Mammary epithelial cell (primary cell): ENCODE measurements at regions not wholly inside any gene's neighbourhood (a gene's known extent, or its start where the extent isn't known, plus 50 kb on each side); places are given as distances from the start of the nearest gene placed in this dataset.
"Not testable (repeated sequence)": the region's sequence is repeated elsewhere in the genome, so short reads cannot be mapped to it uniquely, and the experiment has no call there.

Experiments used
- EZH2 ChIP-seq: IDR thresholded peaks from 2 replicates; pipeline ENCODE4 v1.6.1; 2012; ENCODE audit warnings: low read length, inconsistent platforms, borderline replicate concordance
- TF ChIP-seq, protein P1 (sequence below), 2 donors: IDR thresholded peaks in 1 of 2; conservative IDR thresholded peaks in 1 of 2; 2 replicates each; pipeline ENCODE4 v1.5.1; 2011 to 2012; ENCODE audit warnings: inconsistent platforms in 2 of 2, low read length in 2 of 2, mild to moderate bottlenecking in 2 of 2, control low read depth in 1 of 2, low read depth in 1 of 2; ENCODE audit not compliant: insufficient read depth in 1 of 2; ENCODE audit errors: extremely low read depth in 1 of 2

DNA sequence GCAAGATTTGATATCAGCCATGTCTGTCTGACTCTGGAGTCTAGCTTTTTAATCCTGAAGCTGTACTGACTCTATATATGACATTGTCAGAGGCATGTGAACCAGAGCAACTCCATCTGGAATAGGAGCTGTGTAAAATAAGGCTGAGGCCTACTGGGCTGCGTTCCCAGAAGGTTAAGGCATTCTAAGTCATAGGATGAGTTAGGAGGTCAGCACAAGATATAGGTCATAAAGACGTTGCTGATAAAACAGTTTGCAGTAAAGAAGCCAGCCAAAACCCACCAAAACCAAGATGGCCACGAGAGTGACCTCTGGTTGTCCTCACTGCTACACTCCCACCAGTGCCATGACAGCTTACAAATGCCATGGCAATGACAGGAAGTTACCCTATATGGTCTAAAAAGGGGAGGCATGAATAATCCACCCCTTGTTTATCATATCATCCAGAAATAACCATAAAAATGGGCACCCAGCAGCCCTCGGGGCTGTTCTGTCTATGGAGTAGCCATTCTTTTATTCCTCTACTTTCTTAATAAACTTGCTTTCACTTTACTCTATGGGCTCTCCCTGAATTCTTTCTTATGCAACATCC lies 172.7 kb upstream of the KRR1 start:
- TF ChIP-seq, protein P1, sequence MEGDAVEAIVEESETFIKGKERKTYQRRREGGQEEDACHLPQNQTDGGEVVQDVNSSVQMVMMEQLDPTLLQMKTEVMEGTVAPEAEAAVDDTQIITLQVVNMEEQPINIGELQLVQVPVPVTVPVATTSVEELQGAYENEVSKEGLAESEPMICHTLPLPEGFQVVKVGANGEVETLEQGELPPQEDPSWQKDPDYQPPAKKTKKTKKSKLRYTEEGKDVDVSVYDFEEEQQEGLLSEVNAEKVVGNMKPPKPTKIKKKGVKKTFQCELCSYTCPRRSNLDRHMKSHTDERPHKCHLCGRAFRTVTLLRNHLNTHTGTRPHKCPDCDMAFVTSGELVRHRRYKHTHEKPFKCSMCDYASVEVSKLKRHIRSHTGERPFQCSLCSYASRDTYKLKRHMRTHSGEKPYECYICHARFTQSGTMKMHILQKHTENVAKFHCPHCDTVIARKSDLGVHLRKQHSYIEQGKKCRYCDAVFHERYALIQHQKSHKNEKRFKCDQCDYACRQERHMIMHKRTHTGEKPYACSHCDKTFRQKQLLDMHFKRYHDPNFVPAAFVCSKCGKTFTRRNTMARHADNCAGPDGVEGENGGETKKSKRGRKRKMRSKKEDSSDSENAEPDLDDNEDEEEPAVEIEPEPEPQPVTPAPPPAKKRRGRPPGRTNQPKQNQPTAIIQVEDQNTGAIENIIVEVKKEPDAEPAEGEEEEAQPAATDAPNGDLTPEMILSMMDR (conservative IDR thresholded peaks at IDR 0.05 in 1 of 2, IDR thresholded peaks at IDR 0.05 in 1 of 2; ENCODE audit: extremely low read depth in 1 of 2, insufficient read depth in 1 of 2, low read depth in 1 of 2, low read length in 2 of 2), result not testable (repeated sequence)
- not testable (repeated sequence) for TF ChIP-seq EZH2
